HFF-Myc (cell line): ENCODE measurements at regions not wholly inside any gene's neighbourhood (a gene's known extent, or its start where the extent isn't known, plus 50 kb on each side); places are given as distances from the start of the nearest gene placed in this dataset.

ENCODE experiments used
- DNase-seq: peaks from one replicate; pipeline ENCODE4 v3.0.0-alpha.2; 2011; ENCODE audit warnings: low read depth; ENCODE audit errors: extremely low read depth
- H3K4me3 ChIP-seq: replicated peaks from 2 replicates; pipeline ENCODE4 v1.5.1; 2011; ENCODE audit warnings: low read depth, mild to moderate bottlenecking, control low read depth, low read length
- TF ChIP-seq, protein P1 (sequence below): IDR thresholded peaks from 2 replicates; pipeline ENCODE4 v1.5.1; 2012; ENCODE audit warnings: mild to moderate bottlenecking, low read depth, low read length, control low read depth; ENCODE audit errors: missing control alignments

DNA sequence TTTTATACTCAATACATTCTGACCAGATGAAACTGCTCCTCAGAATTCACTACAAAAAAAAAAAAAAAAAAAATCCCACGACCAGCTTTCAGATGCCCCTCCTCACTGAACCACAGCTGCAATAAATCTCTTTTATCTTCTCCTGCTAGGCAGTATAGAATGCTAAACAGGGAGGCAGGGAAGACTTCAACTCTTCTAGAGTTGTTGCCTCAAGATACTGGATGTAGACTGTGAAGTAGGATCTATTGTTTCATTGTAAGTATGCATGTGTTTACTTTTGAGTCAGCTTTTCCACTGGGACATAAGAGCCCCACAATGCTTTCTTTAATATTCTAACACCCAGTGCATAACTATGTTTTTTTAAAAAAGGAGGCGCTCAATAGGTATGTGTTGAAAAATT, 401.4 kb downstream of the TBL1XR1 start:
- H3K4me3 ChIP-seq = no peak overlapping the region
- TF ChIP-seq, protein P1, sequence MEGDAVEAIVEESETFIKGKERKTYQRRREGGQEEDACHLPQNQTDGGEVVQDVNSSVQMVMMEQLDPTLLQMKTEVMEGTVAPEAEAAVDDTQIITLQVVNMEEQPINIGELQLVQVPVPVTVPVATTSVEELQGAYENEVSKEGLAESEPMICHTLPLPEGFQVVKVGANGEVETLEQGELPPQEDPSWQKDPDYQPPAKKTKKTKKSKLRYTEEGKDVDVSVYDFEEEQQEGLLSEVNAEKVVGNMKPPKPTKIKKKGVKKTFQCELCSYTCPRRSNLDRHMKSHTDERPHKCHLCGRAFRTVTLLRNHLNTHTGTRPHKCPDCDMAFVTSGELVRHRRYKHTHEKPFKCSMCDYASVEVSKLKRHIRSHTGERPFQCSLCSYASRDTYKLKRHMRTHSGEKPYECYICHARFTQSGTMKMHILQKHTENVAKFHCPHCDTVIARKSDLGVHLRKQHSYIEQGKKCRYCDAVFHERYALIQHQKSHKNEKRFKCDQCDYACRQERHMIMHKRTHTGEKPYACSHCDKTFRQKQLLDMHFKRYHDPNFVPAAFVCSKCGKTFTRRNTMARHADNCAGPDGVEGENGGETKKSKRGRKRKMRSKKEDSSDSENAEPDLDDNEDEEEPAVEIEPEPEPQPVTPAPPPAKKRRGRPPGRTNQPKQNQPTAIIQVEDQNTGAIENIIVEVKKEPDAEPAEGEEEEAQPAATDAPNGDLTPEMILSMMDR = no peak
- DNase-seq = no peak

GRCh38 chr3:176794406-176794805, 402.9 kb downstream of the TBL1XR1 start:
- no peak overlapping the region for H3K4me3 ChIP-seq
- no peak for DNase-seq
- TF ChIP-seq, protein P1 = no peak

DNA sequence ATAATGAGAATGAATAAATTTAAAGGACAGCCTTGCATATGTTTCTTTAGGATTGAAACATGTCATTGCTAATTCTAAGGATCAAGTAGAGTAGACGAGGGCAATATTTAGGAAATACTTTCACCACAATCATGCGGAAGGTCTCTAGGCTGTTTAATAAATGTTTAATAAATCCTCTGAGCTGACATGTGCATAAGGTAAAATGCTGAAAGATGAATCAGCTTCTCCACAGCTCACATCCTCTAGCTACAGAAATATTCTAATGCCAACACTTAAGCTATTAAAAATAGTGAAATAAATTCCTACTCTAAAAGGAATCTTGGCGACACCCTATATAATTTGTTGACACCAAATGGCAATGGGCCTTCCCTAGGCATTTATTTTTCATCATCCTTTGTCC, 407.3 kb downstream of the TBL1XR1 start:
- no peak overlapping the region for H3K4me3 ChIP-seq
- no peak for DNase-seq
- TF ChIP-seq, protein P1 = no peak

- no peak overlapping the region for H3K4me3 ChIP-seq
- no peak for DNase-seq
- TF ChIP-seq, protein P1 = no peak
These were observed 408.0 kb downstream of the TBL1XR1 start for GRCh38 chr3:176789281-176789705.

DNA sequence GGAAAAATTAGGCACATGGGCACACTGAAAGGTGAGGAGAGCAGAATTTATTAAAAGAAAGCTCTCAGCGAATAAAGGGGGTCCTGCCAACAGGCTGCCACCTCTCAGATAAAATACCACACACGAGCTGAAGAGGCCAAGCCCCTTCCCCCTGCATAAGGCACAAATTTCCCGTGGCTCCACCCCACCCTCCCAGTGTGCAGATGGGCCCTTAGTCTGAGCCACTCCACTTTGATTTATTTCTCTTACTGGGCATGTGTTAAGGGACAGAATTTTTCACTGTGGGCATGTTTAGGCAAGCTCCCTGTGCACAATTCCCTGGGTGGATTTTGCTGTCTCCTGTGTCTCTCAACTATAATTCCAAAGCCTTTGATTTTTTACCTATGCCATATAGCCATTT, 409.8 kb downstream of the TBL1XR1 start:
- DNase-seq = no peak
- no peak overlapping the region for H3K4me3 ChIP-seq
- TF ChIP-seq, protein P1 = no peak

DNA sequence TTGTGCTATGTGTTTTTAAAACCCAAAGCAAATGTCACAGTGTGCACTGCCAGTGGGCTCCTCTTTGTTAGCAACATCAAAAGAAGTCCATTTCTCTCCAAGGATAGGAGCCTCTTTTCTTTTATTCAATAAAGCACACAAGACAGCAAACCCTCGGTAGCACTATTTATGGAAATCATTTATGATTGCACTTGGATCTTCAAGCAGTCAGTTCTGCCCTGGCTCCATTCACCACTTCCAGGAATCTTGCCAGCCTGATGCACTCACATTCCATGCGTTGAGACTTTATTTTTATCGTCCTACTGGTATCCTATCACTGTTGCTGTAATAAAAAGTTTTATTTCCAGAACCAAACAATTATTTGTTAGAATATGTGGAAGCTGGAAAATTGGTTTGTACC, 412.1 kb downstream of the TBL1XR1 start:
- no peak overlapping the region for H3K4me3 ChIP-seq
- DNase-seq = peak; percentile 2
- TF ChIP-seq, protein P1 = no peak

DNA sequence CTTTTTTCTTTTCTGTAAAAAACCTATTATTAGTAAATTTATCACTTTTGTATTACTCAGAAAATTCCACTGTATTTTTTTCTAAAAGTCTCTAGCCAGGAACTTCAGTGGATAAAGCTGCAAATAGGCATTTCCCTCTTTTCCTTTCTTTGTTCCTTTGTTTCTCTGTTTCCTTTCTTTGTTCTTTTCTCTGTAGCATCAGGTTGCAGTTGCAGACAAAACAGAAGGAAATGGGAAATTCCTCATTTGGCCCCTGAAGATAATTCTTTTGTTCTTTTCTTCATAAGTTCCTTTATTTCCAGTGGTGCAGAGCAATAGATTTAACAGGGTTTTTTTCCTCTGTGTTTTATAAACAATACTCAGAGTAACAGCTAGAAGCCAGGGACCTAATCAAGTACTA, 416.5 kb downstream of the TBL1XR1 start:
- H3K4me3 ChIP-seq = no peak overlapping the region
- TF ChIP-seq, protein P1 = no peak
- DNase-seq = no peak
